ENCODE measurements at regions not wholly inside any gene's neighbourhood (a gene's known extent, or its start where the extent isn't known, plus 50 kb on each side); places are given as distances from the start of the nearest gene placed in this dataset.

DNA sequence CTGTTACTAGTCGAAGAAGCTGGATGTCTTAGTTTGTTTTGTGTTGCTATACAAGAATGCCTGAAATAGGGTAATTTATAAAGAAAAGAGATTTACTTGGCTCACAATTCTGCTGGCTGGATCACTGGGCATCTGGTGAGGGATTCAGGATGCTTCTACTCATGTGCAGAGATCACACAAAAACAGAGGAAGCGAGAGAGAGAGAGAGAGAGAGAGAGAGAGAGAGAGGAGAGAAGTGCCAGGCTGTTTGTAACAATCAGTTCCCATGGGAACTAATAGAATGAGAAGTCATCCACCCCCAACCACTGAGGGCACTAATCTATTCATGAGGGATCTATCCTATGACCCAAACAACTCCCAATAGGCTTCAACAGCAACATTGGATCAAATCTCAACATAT, 66.2 kb upstream of the FAM9A start:
- no peak overlapping the region for H3K27ac Mint-ChIP-seq
- H3K4me1 Mint-ChIP-seq, result peaks cover 41% of the 10 kb centered on the region
- Histone ChIP-seq H3K4me1 (peaks cover 15% of the 10 kb centered on the region), H2AFZ (replicated peaks) (no peak overlapping the region), H3K27me3 (no peaks in the 10 kb centered on the region), H3F3A (ENCODE audit: low read depth) (no peaks in the 10 kb centered on the region), H3K4me3 (no peak overlapping the region), H3K9ac (no peak overlapping the region), H3K9me3 (ENCODE audit: low read depth) (no peaks in the 10 kb centered on the region), H4K20me1 (ENCODE audit: low read depth) (no peaks in the 10 kb centered on the region), H3K79me2 (ENCODE audit: low read depth) (no peaks in the 10 kb centered on the region), H3K36me3 (no peaks in the 10 kb centered on the region), H3K27ac (no peak overlapping the region), H3K4me2 (no peak overlapping the region)
- H3K4me3 Mint-ChIP-seq, result no peak overlapping the region
- DNase-seq (ENCODE audit: low spot score), result no peak
- no peaks in the 10 kb centered on the region for H3K27me3 Mint-ChIP-seq (ENCODE audit: insufficient read depth, low read depth)
- H3K9me3 Mint-ChIP-seq, result no peaks in the 10 kb centered on the region
- no peaks in the 10 kb centered on the region for H3K36me3 Mint-ChIP-seq
- TF ChIP-seq EZH2phosphoT487 (IDR thresholded peaks at IDR 0.05) (no peak), EZH2 (IDR thresholded peaks at IDR 0.05) (no peak)
- TF ChIP-seq, protein P1, sequence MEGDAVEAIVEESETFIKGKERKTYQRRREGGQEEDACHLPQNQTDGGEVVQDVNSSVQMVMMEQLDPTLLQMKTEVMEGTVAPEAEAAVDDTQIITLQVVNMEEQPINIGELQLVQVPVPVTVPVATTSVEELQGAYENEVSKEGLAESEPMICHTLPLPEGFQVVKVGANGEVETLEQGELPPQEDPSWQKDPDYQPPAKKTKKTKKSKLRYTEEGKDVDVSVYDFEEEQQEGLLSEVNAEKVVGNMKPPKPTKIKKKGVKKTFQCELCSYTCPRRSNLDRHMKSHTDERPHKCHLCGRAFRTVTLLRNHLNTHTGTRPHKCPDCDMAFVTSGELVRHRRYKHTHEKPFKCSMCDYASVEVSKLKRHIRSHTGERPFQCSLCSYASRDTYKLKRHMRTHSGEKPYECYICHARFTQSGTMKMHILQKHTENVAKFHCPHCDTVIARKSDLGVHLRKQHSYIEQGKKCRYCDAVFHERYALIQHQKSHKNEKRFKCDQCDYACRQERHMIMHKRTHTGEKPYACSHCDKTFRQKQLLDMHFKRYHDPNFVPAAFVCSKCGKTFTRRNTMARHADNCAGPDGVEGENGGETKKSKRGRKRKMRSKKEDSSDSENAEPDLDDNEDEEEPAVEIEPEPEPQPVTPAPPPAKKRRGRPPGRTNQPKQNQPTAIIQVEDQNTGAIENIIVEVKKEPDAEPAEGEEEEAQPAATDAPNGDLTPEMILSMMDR (IDR thresholded peaks at IDR 0.05), result no peak

- no peaks in the 10 kb centered on the region for H3K9me3 Mint-ChIP-seq
- Histone ChIP-seq H3K27me3 (no peaks in the 10 kb centered on the region), H3K4me1 (peaks cover 12% of the 10 kb centered on the region), H3K4me2 (no peak overlapping the region), H3K4me3 (no peak overlapping the region), H3K9ac (no peak overlapping the region), H3K27ac (no peak overlapping the region), H3F3A (ENCODE audit: low read depth) (no peaks in the 10 kb centered on the region), H3K36me3 (no peaks in the 10 kb centered on the region), H2AFZ (replicated peaks) (peak overlapping the region; percentile 72), H3K9me3 (ENCODE audit: low read depth) (no peaks in the 10 kb centered on the region), H3K79me2 (ENCODE audit: low read depth) (no peaks in the 10 kb centered on the region), H4K20me1 (ENCODE audit: low read depth) (no peaks in the 10 kb centered on the region)
- TF ChIP-seq EZH2 (IDR thresholded peaks at IDR 0.05), result no peak
- TF ChIP-seq EZH2phosphoT487 (IDR thresholded peaks at IDR 0.05), result no peak
- TF ChIP-seq, protein P1 (IDR thresholded peaks at IDR 0.05), result no peak
- DNase-seq (ENCODE audit: low spot score), result peak; percentile 25
- no peaks in the 10 kb centered on the region for H3K27me3 Mint-ChIP-seq (ENCODE audit: insufficient read depth, low read depth)
- H3K36me3 Mint-ChIP-seq, result no peaks in the 10 kb centered on the region
- peak overlapping the region; percentile 89 for H3K27ac Mint-ChIP-seq
- peak overlapping the region; percentile 58 for H3K4me3 Mint-ChIP-seq
- peaks cover 34% of the 10 kb centered on the region for H3K4me1 Mint-ChIP-seq
Observed at GRCh38 chrX:8864161-8864560, 63.0 kb upstream of the FAM9A start.

DNA sequence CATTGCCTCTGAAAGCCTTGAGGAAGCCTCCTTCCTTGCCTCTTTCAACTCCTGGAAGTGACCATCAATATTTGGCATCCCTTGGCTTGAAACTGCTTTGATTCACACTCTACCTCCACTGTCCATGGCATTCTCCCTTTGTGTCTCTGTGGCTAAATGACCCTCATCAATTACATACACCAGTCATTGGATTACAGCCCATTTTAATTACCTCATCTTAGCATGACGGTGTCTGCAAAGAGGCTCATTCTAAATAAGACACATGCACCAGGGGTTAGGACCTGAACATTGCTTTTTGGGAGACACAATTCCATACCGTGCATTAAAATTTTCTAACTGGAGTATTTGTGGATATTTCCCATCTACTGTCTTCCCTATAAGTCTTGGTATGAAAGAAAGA, 60.7 kb upstream of the FAM9A start:
- no peak overlapping the region for H2AFZ ChIP-seq (replicated peaks)
- H3K36me3 Mint-ChIP-seq, result no peaks in the 10 kb centered on the region

More for the DNA sequence above, 60.7 kb upstream of the FAM9A start:
- Histone ChIP-seq H3K27me3 (no peaks in the 10 kb centered on the region), H3K9me3 (ENCODE audit: low read depth) (no peaks in the 10 kb centered on the region), H4K20me1 (ENCODE audit: low read depth) (no peaks in the 10 kb centered on the region), H3K79me2 (ENCODE audit: low read depth) (no peaks in the 10 kb centered on the region), H3K36me3 (no peaks in the 10 kb centered on the region), H3K4me1 (peaks cover 6% of the 10 kb centered on the region), H3K4me3 (no peak overlapping the region), H3F3A (ENCODE audit: low read depth) (no peaks in the 10 kb centered on the region), H3K4me2 (no peak overlapping the region), H3K9ac (no peak overlapping the region), H3K27ac (no peak overlapping the region)
- Mint-ChIP-seq H3K4me3 (no peak overlapping the region), H3K27ac (no peak overlapping the region), H3K27me3 (ENCODE audit: insufficient read depth, low read depth) (no peaks in the 10 kb centered on the region), H3K9me3 (no peaks in the 10 kb centered on the region), H3K4me1 (peaks cover 17% of the 10 kb centered on the region)
- no peak for DNase-seq (ENCODE audit: low spot score)
- no peak for TF ChIP-seq EZH2phosphoT487 (IDR thresholded peaks at IDR 0.05)
- no peak for TF ChIP-seq EZH2 (IDR thresholded peaks at IDR 0.05)
- TF ChIP-seq, protein P1 (IDR thresholded peaks at IDR 0.05), result no peak

All from neural progenitor cell (in vitro differentiated cells).